Keratinocyte (primary cell): ENCODE measurements at regions not wholly inside any gene's neighbourhood (a gene's known extent, or its start where the extent isn't known, plus 50 kb on each side); places are given as distances from the start of the nearest gene placed in this dataset.

Source experiments
- DNase-seq: peaks from one replicate; pipeline ENCODE4 v3.0.0-alpha.2; 2011; ENCODE audit warnings: low read depth, missing footprints, low spot score
- FAIRE-seq: peaks from 2 replicates; lab custom pipeline; 2011; peaks lifted over from hg19 to GRCh38; lab: Jason Lieb, UNC
- H2AFZ ChIP-seq: 2 replicates; pipeline ENCODE4 v1.6.0; 2012; ENCODE audit warnings: low read length, control low read depth, inconsistent platforms; ENCODE audit not compliant: control insufficient read depth
- H3K27ac ChIP-seq: 2 replicates; pipeline ENCODE4 v1.5.1; 2011; ENCODE audit warnings: low read length; ENCODE audit not compliant: control insufficient read depth, insufficient read depth
- H3K27me3 ChIP-seq: 3 replicates; pipeline ENCODE4 v1.6.0; 2011; ENCODE audit warnings: low read length; ENCODE audit not compliant: control insufficient read depth, insufficient read depth; ENCODE audit errors: extremely low read depth
- H3K36me3 ChIP-seq, 2 experiments: 2 replicates in 1 of 2; 3 replicates in 1 of 2; pipeline ENCODE4 v1.5.1; 2011; ENCODE audit warnings: low read length in 2 of 2, mild to moderate bottlenecking in 1 of 2; ENCODE audit not compliant: control insufficient read depth in 2 of 2, insufficient read depth in 2 of 2; ENCODE audit errors: extremely low read depth in 1 of 2
- H3K4me1 ChIP-seq: 3 replicates; pipeline ENCODE4 v1.5.1; 2011; ENCODE audit warnings: low read length; ENCODE audit not compliant: control insufficient read depth, insufficient read depth; ENCODE audit errors: extremely low read depth
- H3K4me2 ChIP-seq: 3 replicates; pipeline ENCODE4 v1.6.0; 2011; ENCODE audit warnings: low read depth, low read length; ENCODE audit not compliant: control insufficient read depth, insufficient read depth; ENCODE audit errors: extremely low read depth
- H3K4me3 ChIP-seq, 3 experiments: fragments of 200-600 bp in 1 of 3; sonication (generic) in 1 of 3; 2 replicates in 2 of 3; 3 replicates in 1 of 3; pipeline ENCODE4 v1.5.1; 2011 to 2016; ENCODE audit warnings: low read length in 3 of 3, mild to moderate bottlenecking in 3 of 3, control low read depth in 2 of 3, inconsistent platforms in 1 of 3, low read depth in 1 of 3, mixed read lengths in 1 of 3, mixed run types in 1 of 3, moderate library complexity in 1 of 3; ENCODE audit not compliant: control insufficient read depth in 2 of 3, insufficient read depth in 2 of 3; ENCODE audit errors: extremely low read depth in 1 of 3
- H3K79me2 ChIP-seq: 2 replicates; pipeline ENCODE4 v1.6.0; 2012; ENCODE audit warnings: low read length; ENCODE audit not compliant: control insufficient read depth, insufficient read depth
- H3K9ac ChIP-seq: 3 replicates; pipeline ENCODE4 v1.6.0; 2011; ENCODE audit warnings: low read length; ENCODE audit not compliant: control insufficient read depth, insufficient read depth; ENCODE audit errors: extremely low read depth
- H3K9me1 ChIP-seq: 3 replicates; pipeline ENCODE4 v1.6.0; 2011; ENCODE audit warnings: low read length; ENCODE audit not compliant: control insufficient read depth, insufficient read depth; ENCODE audit errors: extremely low read depth
- H3K9me3 ChIP-seq: 2 replicates; pipeline ENCODE4 v1.5.1; 2012; ENCODE audit warnings: low read depth, low read length; ENCODE audit not compliant: control insufficient read depth
- H4K20me1 ChIP-seq: 3 replicates; pipeline ENCODE4 v1.6.0; 2011; ENCODE audit warnings: low read length; ENCODE audit not compliant: control insufficient read depth, insufficient read depth; ENCODE audit errors: extremely low read depth
- EZH2 ChIP-seq: IDR thresholded peaks from one replicate; pipeline ENCODE4 v1.6.1; 2012; ENCODE audit warnings: inconsistent platforms, mild to moderate bottlenecking, low read length, moderate library complexity
- dilution Hi-C: fragments of 300-500 bp; cut with MboI; formaldehyde crosslinking; loops from one replicate; pipeline ENCODE4 v1.7.0; 2020; ENCODE audit warnings: low sequenced_read_pairs; ENCODE audit not compliant: extremely low pct_ligation_motif_present
- TF ChIP-seq, protein P1 (sequence below), 3 experiments: IDR thresholded peaks in 1 of 3; conservative IDR thresholded peaks in 1 of 3; optimal IDR thresholded peaks in 1 of 3; 2 replicates in 2 of 3; 3 replicates in 1 of 3; pipeline versions ENCODE3 to v1.5.1; 2011; ENCODE audit warnings: low read length in 3 of 3, mild to moderate bottlenecking in 3 of 3, moderate library complexity in 2 of 3, control low read depth in 1 of 3, inconsistent platforms in 1 of 3; ENCODE audit not compliant: insufficient read depth in 2 of 3; ENCODE audit errors: extremely low read depth in 1 of 3

DNA sequence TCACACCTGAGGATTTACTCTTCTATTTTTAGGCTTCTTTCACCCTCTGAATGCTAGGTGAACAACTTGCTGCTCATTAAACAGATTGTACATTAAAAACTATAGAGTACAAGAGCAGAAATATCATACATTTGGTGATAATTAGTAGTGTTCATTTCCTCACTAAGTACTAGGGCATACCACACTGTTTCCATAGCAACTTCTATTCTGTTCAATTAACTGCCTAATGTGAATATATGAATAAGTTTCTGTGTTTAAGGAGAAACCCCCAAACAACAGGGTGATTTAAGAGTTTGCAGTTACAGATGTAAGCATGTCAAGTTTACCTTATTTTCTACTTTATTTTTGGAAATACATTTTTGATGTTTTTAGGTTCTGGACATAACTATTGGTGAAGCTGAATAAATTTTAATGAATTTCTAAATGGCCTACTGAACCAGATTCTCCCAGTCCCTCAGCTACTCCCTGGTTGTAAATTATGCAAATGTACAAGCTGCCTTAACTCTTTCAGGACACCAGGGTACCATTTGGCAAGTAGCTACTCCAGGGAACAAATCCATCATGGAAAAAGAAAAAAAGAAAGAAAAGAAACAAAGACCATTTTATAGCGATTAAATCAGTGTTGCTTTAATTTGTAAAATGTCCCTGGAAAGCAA, 199.8 kb upstream of the NAV3 start:
- H3K4me1 ChIP-seq, result peaks cover 8% of the 10 kb centered on the region
- H4K20me1 ChIP-seq, result no peaks in the 10 kb centered on the region
- no peak overlapping the region for H3K4me3 ChIP-seq
- H2AFZ ChIP-seq, result peak overlapping the region; percentile 43
- no peak for TF ChIP-seq EZH2
- TF ChIP-seq, protein P1, sequence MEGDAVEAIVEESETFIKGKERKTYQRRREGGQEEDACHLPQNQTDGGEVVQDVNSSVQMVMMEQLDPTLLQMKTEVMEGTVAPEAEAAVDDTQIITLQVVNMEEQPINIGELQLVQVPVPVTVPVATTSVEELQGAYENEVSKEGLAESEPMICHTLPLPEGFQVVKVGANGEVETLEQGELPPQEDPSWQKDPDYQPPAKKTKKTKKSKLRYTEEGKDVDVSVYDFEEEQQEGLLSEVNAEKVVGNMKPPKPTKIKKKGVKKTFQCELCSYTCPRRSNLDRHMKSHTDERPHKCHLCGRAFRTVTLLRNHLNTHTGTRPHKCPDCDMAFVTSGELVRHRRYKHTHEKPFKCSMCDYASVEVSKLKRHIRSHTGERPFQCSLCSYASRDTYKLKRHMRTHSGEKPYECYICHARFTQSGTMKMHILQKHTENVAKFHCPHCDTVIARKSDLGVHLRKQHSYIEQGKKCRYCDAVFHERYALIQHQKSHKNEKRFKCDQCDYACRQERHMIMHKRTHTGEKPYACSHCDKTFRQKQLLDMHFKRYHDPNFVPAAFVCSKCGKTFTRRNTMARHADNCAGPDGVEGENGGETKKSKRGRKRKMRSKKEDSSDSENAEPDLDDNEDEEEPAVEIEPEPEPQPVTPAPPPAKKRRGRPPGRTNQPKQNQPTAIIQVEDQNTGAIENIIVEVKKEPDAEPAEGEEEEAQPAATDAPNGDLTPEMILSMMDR (optimal IDR thresholded peaks at IDR 0.05 in 1 of 3, IDR thresholded peaks at IDR 0.05 in 1 of 3, conservative IDR thresholded peaks at IDR 0.05 in 1 of 3; ENCODE audit: extremely low read depth in 1 of 3, insufficient read depth in 2 of 3, low read length in 3 of 3), result no peak
- no peak overlapping the region for H3K9ac ChIP-seq
- no peaks in the 10 kb centered on the region for H3K27me3 ChIP-seq
- no peaks in the 10 kb centered on the region for H3K79me2 ChIP-seq
- H3K36me3 ChIP-seq, result no peaks in the 10 kb centered on the region
- peak; percentile 9 for FAIRE-seq
- DNase-seq, result no peak
- no peak overlapping the region for H3K27ac ChIP-seq
- H3K9me1 ChIP-seq, result no peaks in the 10 kb centered on the region
- dilution Hi-C loops, result no loop called here
- peak overlapping the region; percentile 59 for H3K4me2 ChIP-seq
- H3K9me3 ChIP-seq, result no peaks in the 10 kb centered on the region

DNA sequence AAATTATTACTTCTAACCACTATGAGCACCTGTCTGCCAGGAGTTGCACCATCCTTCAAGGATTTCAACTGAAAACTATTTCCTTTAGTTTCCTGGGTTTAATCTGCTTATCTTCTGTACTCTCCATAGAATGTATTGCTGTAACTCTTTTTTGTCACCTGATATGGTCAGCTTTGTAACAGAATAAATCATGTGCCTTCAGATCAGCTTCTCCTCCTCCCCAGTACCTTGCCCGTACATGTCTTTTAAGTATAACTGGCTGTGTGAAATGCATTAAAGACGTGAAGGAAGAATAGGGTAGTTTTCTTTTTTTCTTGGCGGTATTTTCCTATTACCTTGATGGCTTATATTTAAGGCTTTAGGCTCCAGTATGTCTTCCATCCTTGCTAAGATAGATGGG, 200.3 kb upstream of the NAV3 start:
- FAIRE-seq (no peak), DNase-seq (no peak)
- TF ChIP-seq, protein P1 (optimal IDR thresholded peaks at IDR 0.05 in 1 of 3, IDR thresholded peaks at IDR 0.05 in 1 of 3, conservative IDR thresholded peaks at IDR 0.05 in 1 of 3; ENCODE audit: extremely low read depth in 1 of 3, insufficient read depth in 2 of 3, low read length in 3 of 3), result no peak
- no peak for TF ChIP-seq EZH2
- Histone ChIP-seq H3K36me3 (no peaks in the 10 kb centered on the region), H3K79me2 (no peaks in the 10 kb centered on the region), H3K27ac (no peak overlapping the region), H3K9me3 (no peaks in the 10 kb centered on the region), H3K27me3 (no peaks in the 10 kb centered on the region), H3K4me2 (peak overlapping the region; percentile 59), H2AFZ (peak overlapping the region; percentile 43), H3K9ac (no peak overlapping the region), H4K20me1 (no peaks in the 10 kb centered on the region), H3K4me3 (no peak overlapping the region), H3K4me1 (peaks cover 13% of the 10 kb centered on the region), H3K9me1 (no peaks in the 10 kb centered on the region)
- dilution Hi-C loops, result no loop called here
